Brain microvascular endothelial cell (primary cell): ENCODE measurements at regions not wholly inside any gene's neighbourhood (a gene's known extent, or its start where the extent isn't known, plus 50 kb on each side); places are given as distances from the start of the nearest gene placed in this dataset.

Experiments used
- DNase-seq: peaks from one replicate; pipeline ENCODE4 v3.0.0-alpha.2; 2020
- H3K27ac ChIP-seq: fragments of 250-450 bp; sonication (Bioruptor Pico); 2 replicates; pipeline ENCODE4 v1.5.1; 2020; ENCODE audit warnings: mild to moderate bottlenecking, moderate library complexity
- H3K27me3 ChIP-seq: fragments of 250-450 bp; sonication (Bioruptor Pico); replicated peaks from 2 replicates; pipeline ENCODE4 v1.5.1; 2020; ENCODE audit warnings: mild to moderate bottlenecking
- H3K36me3 ChIP-seq: fragments of 250-450 bp; sonication (Bioruptor Pico); replicated peaks from 2 replicates; pipeline ENCODE4 v1.5.1; 2020; ENCODE audit warnings: mild to moderate bottlenecking
- H3K4me3 ChIP-seq: 2 replicates; pipeline ENCODE4 v1.5.1; 2011; ENCODE audit warnings: low read depth, mild to moderate bottlenecking, control low read depth, low read length, moderate library complexity
- CTCF ChIP-seq: IDR thresholded peaks from 2 replicates; pipeline ENCODE4 v1.5.1; 2011; ENCODE audit warnings: low read depth, mild to moderate bottlenecking, moderate library complexity, low read length, control low read depth, inconsistent platforms; ENCODE audit errors: missing control alignments
- in situ Hi-C: cut with HindIII; loops from 2 replicates; pipeline ENCODE4 v1.10.0; 2017; ENCODE audit warnings: low sequenced_read_pairs, low pct_ligation_motif_present

- in situ Hi-C loops = no loop called here
- no peak for DNase-seq
- TF ChIP-seq CTCF = no peak
These were observed 173.4 kb upstream of the PPP2R3A start for GRCh38 chr3:135792174-135792573.

GRCh38 chr3:135792858-135793475 is 172.6 kb upstream of the PPP2R3A start:
- no peak for DNase-seq
- no peak overlapping the region for H3K4me3 ChIP-seq
- H3K27ac ChIP-seq = no peak overlapping the region
- H3K27me3 ChIP-seq = no peaks in the 10 kb centered on the region
- no peaks in the 10 kb centered on the region for H3K36me3 ChIP-seq
- in situ Hi-C loops = no loop called here
- TF ChIP-seq CTCF = no peak

More at GRCh38 chr3:135792174-135792573, 173.4 kb upstream of the PPP2R3A start:
- no peak overlapping the region for H3K27ac ChIP-seq
- H3K27me3 ChIP-seq = no peaks in the 10 kb centered on the region
- H3K36me3 ChIP-seq = no peaks in the 10 kb centered on the region
- no peak overlapping the region for H3K4me3 ChIP-seq

- DNase-seq = no peak
- no peak for TF ChIP-seq CTCF
- in situ Hi-C loops = no loop called here
- H3K4me3 ChIP-seq = no peak overlapping the region
- no peaks in the 10 kb centered on the region for H3K36me3 ChIP-seq
- H3K27ac ChIP-seq = no peak overlapping the region
- H3K27me3 ChIP-seq = no peaks in the 10 kb centered on the region
These were observed 165.4 kb upstream of the PPP2R3A start for GRCh38 chr3:135800071-135800549.

- no peak for TF ChIP-seq CTCF
- H3K36me3 ChIP-seq = no peaks in the 10 kb centered on the region
- H3K27ac ChIP-seq = no peak overlapping the region
- H3K4me3 ChIP-seq = no peak overlapping the region
- H3K27me3 ChIP-seq = no peaks in the 10 kb centered on the region
- DNase-seq = no peak
- in situ Hi-C loops = no loop called here
These were observed 164.5 kb upstream of the PPP2R3A start for GRCh38 chr3:135801018-135801417.

GRCh38 chr3:135802171-135802570 is 163.4 kb upstream of the PPP2R3A start:
- in situ Hi-C loops = no loop called here
- no peak for TF ChIP-seq CTCF
- no peaks in the 10 kb centered on the region for H3K27me3 ChIP-seq
- H3K36me3 ChIP-seq = no peaks in the 10 kb centered on the region
- DNase-seq = no peak
- no peak overlapping the region for H3K4me3 ChIP-seq
- H3K27ac ChIP-seq = no peak overlapping the region
